MM.1S (cell line): ENCODE measurements at regions not wholly inside any gene's neighbourhood (a gene's known extent, or its start where the extent isn't known, plus 50 kb on each side); places are given as distances from the start of the nearest gene placed in this dataset.

ENCODE experiments used
- CTCF ChIP-seq: fragments of 300-600 bp; sonication (generic); IDR thresholded peaks from 2 replicates; pipeline ENCODE4 v1.5.1; 2016; ENCODE audit warnings: antibody characterized with exemption, low read length, mixed read lengths
- EZH2phosphoT487 ChIP-seq: fragments of 300-600 bp; sonication (generic); IDR thresholded peaks from 2 replicates; pipeline ENCODE4 v1.6.1; 2018; ENCODE audit warnings: antibody characterized with exemption, low read length

GRCh38 chr5:147156012-147156411 is 78.8 kb upstream of the STK32A start:
- TF ChIP-seq EZH2phosphoT487: no peak
- no peak for TF ChIP-seq CTCF
